Lung microvascular endothelial cell (primary cell): ENCODE measurements at regions not wholly inside any gene's neighbourhood (a gene's known extent, or its start where the extent isn't known, plus 50 kb on each side); places are given as distances from the start of the nearest gene placed in this dataset.
"Not testable (repeated sequence)": the region's sequence is repeated elsewhere in the genome, so short reads cannot be mapped to it uniquely, and the experiment has no call there.

Experiments used
- DNase-seq, 2 donors: peaks; one replicate each; pipeline versions ENCODE4 v3.0.0 to v3.0.0-alpha.2; 2010; ENCODE audit warnings: low read depth in 2 of 2

DNA sequence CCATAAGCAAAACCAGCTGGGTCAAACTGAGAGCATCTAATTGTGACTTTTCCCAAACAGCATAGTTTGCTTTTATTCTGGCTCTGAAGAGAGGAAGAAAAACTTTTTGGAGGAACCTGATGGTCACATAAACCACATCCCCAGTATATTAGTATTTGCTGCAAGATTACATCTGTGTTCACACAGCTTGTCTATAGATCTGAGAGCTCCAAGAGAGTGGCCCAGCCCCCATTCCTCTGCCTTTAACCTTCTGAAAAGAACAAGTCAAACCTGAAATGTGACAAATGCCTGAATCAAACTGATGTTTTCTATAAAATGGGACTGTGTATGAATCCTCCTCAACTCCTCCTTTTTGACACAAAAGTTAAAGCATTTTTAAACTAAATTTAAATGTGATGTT is 435.2 kb downstream of the ZNF479 start:
- not testable (repeated sequence) for DNase-seq

DNA sequence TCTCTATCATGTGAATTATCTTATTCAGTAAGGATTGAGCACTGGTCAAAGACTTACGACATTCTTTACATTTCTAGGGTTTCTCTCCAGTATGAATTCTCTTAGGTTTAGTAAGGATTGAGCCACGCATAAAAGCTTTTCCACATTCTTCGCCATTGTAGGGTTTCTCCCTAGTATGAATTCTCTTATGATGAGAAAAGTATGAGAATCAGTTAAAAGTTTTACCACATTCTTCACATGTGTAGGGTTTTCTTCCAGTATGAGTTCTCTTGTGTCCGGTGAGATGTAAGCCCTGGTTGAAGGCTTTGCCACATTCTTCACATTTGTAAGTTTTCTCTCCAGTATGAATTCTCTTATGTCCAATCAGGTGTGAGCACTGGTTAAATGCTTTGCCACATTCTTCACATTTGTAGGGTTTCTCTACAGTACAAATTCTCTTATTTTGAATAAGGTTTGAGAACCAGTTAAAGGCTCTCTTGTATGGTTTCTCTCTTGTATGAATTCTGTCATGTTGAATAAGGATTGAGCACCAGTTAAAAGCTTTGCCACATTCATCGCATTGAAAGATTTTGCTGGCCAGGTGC is 445.9 kb downstream of the ZNF479 start:
- no peak for DNase-seq

- no peak for DNase-seq
These were observed 493.0 kb downstream of the ZNF479 start for GRCh38 chr7:56639173-56639746.

- no peak for DNase-seq
These were observed 493.7 kb upstream of the NUPR2 start for GRCh38 chr7:56609852-56610355.

- no peak for DNase-seq
These were observed 488.9 kb upstream of the NUPR2 start for GRCh38 chr7:56605146-56605545.

DNA sequence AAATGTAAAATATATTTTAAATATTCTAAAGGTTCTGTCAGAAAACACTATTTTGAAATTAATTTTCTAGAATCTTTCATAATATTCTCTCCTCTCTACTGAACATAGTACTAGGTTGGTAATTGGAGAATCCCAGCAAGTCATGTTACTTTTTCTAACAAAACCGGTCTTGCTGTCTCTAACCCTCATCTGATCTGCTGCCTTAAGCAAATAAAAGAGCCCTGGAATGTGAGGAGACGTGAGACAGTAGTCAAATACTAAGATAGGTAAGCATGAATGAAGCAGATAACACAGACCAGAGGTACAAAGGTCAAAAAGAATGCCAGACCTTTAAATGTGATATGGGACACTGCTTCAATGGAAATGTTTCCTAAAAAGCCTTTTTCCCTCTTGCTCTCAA is 462.4 kb upstream of the NUPR2 start:
- DNase-seq: no peak

DNA sequence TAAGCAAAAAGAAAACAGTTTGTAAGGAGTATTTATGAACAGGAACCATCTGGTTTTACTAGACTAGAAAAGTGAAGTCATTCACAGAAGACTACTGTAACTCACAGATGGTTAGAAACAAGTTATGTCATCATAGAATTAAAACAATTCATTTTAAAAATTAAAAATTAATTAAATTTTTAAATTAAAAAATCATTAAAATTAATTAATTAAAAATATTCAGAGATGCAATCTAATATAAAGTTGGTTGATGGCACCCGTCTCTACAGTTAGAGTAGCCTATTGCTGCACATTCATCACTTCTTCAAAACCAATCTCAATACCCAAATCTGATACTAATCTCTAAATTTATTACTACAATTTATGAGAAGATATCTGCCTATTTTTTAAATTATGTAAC is 454.8 kb upstream of the NUPR2 start:
- DNase-seq: no peak

DNA sequence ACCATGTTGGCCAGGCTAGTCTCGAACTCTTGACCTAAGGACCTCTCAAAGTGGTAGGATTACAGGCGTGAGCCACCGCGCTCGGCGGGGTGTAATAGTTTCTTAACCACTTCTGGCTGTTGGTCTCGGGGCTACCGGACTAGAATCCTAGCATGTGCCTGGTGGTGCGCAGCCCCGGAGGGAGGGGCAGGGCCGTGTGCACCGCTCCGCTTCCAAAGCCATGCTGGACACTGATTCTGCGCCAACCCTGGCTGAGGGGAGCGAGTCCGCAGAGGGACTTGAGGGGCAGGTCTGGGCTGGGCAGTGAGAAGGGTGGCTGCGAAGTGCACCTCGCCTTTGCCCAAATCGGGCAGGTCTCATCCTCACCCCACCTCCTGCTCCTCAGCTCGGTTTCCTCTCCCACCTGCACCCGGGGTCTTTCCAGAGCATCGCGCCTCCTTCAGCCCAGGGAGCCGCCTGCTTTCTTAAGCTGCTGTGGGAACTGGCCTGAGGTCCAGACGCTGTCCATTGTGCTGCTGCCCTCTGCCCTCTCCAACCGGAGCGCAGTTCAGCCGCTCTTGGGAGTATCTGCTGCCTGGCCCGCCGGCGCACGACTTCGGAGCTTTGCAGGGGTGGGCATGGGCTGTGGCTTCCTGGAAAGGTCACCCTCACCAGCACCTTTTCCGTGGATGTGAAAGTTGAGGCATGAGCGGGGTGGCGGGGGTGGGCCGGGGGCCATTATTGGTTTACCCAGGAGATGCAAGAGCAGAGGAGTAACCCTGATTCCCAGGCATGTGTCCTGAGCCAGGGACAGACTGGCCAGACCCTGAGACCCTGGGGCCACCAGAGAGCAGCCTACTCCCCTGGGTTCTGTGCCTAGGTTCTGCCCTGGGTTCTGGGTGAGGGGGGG is 422.6 kb upstream of the NUPR2 start:
- no peak for DNase-seq

GRCh38 chr7:56537952-56538351 is 421.7 kb upstream of the NUPR2 start:
- DNase-seq: no peak

- no peak for DNase-seq
These were observed 421.3 kb upstream of the NUPR2 start for GRCh38 chr7:56537477-56537876.

- no peak for DNase-seq
These were observed 378.9 kb upstream of the NUPR2 start for GRCh38 chr7:56495165-56495564.

DNA sequence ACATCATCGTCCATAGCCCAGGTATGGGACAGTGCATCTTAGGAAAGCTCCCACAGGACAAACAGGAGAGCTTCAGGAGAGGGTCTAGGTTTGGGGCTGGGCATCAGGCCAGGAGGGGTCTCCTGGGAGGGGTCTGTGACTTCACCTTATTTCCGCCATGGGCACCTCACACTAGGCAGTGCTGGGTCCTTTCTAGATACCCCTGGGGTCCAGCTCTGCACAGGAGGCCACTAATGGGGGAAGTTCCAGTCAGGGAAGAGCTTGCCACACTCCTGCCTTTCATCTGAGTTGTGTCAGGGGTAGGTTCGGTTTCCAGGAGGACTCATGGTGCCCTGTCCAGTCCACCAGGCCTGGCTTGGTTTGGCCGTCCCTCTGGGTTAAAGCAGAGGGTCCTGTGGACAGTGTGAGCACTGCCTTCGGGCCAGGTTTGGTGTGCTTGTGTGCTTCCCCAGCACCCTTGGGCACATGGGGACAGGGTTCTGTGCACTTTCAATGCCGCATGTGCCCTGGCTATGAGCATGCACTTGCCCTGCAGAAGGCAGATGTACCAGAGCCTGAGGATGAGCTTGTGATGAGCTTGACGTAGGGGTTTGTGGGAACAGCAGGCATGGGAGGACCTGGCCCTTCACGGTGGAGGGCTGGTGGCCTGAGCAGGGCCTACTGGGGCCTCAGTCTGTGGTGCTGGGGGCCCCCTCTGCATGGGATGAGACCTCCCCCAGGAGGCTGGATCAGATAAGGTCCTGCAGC is 377.7 kb upstream of the NUPR2 start:
- no peak for DNase-seq

GRCh38 chr7:56493196-56493595 is 377.0 kb upstream of the NUPR2 start:
- no peak for DNase-seq

DNA sequence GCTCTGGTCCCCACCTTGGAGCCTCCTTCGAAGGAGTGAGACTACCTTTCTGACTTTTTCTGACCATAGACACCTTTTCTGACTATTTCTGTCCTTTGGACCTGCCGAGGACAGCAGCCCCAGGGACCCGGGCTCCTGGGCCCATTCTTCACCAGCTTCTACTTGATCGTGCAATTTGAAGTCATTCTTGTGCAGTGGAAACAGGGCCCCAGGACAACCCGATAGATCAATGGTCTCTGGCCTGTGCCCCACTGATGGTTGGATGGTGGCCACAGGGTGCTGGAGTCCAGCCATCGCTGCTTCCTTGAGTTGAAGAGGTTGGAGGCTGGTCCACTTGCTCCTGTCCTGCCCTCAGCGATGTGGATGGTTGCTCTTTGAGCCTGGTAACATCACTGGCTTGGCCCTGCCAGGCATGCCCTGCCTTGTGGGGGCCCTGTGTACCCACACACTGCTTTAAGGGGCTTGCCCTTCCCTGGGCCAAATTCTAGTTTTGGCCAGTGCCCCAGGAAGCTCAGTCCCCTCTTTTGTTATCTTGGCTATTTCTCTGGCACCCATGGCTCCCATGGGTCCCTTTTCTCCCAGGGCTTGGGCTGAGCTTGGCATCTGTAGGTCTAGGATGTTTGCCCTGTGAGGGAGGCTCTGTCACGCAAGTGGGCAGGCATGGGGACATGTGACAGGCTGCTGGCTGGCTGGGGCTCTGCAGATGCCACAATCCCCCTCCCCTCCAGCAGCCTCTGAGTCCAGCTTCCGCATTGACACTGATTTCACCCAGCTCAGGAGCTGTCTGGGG is 375.6 kb upstream of the NUPR2 start:
- DNase-seq: no peak

DNA sequence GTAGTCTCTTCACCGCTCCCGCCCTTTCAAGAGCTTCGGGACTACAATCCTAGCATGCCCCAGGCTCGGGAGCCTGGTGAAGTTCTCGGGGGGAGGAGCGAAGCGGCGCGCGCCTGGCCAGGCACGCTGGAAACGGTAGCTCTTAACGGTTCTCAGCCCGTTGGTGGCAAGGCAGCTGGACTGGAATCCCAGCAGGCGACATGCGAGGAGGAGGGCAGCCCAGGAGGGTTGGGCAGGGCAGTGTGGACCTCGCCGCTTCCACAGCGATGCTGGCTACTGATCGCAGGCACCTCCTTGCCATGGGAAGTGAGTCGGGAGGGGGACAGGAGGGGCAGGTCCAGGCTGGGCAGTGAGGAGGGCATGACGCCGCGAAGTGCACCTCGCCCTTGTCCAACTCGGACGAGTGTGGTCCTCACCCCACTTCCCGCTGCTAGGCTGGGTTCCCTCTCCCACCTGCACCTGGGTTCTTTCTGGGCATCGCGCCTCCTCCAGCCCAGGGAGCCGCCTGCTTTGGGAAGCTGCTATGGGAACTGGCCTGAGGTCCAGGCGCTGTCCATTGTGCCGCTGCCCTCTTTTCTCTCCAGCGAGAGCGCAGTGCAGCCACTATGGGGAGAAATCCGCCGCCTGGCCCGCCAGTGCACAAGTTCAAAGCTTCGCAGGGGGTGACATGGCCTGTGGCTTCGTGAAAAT is 367.8 kb upstream of the NUPR2 start:
- no peak for DNase-seq

DNA sequence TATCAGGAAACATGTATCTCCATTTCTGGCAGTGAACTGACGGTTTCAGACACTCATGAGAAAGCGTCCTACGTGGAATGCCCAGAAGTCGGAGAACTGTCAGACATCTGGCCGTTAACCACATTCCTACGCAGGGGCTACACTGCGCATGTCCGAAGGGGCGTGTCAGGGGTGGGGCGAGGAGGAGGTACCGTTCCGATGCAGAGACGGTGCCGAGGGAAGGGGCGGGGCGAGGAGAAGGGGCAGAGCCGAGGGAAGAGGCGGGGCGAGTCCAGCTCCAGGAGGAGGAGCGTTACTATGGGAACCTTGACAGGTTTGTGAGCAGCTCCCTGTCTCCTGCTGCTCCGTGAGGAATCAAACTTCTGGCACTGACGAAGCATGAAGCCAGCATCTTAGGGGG is 366.9 kb upstream of the NUPR2 start:
- no peak for DNase-seq

GRCh38 chr7:56479748-56480147 is 363.5 kb upstream of the NUPR2 start:
- DNase-seq: no peak

GRCh38 chr7:56479136-56479535 is 362.9 kb upstream of the NUPR2 start:
- DNase-seq: no peak

- DNase-seq: no peak
These were observed 358.1 kb upstream of the NUPR2 start for GRCh38 chr7:56474271-56474670.

- no peak for DNase-seq
These were observed 355.6 kb upstream of the NUPR2 start for GRCh38 chr7:56471811-56472210.
